HEK293T (cell line): ENCODE measurements at regions not wholly inside any gene's neighbourhood (a gene's known extent, or its start where the extent isn't known, plus 50 kb on each side); places are given as distances from the start of the nearest gene placed in this dataset.

ENCODE experiments used
- ARNT ChIP-seq: fragments of 450-650 bp; IDR thresholded peaks from 2 replicates; pipeline ENCODE4 v1.6.1; 2017; ENCODE audit warnings: mild to moderate bottlenecking
- BHLHE40 ChIP-seq: fragments of 450-650 bp; IDR thresholded peaks from 2 replicates; pipeline ENCODE4 v1.6.1; 2016; ENCODE audit warnings: mild to moderate bottlenecking, moderate library complexity, borderline replicate concordance
- CTBP1 ChIP-seq: fragments of 450-650 bp; IDR thresholded peaks from 2 replicates; pipeline ENCODE4 v1.6.1; 2016; ENCODE audit warnings: borderline replicate concordance
- ELF4 ChIP-seq: fragments of 450-650 bp; IDR thresholded peaks from 2 replicates; pipeline ENCODE4 v1.6.1; 2017; ENCODE audit warnings: antibody characterized with exemption
- FOXA1 ChIP-seq: fragments of 450-650 bp; IDR thresholded peaks from 2 replicates; pipeline ENCODE4 v1.6.1; 2016; ENCODE audit warnings: mild to moderate bottlenecking
- FOXK2 ChIP-seq: fragments of 450-650 bp; IDR thresholded peaks from 2 replicates; pipeline ENCODE4 v1.6.1; 2016; ENCODE audit warnings: mild to moderate bottlenecking
- FOXM1 ChIP-seq: fragments of 450-650 bp; IDR thresholded peaks from 2 replicates; pipeline ENCODE4 v1.6.1; 2017; ENCODE audit warnings: mild to moderate bottlenecking, borderline replicate concordance
- HDGF ChIP-seq: fragments of 450-650 bp; IDR thresholded peaks from 2 replicates; pipeline ENCODE4 v1.6.1; 2017; ENCODE audit warnings: antibody characterized with exemption, borderline replicate concordance
- L3MBTL2 ChIP-seq: fragments of 450-650 bp; conservative IDR thresholded peaks from 2 replicates; pipeline ENCODE4 v1.6.1; 2016; ENCODE audit warnings: mild to moderate bottlenecking
- NFRKB ChIP-seq: fragments of 450-650 bp; IDR thresholded peaks from 2 replicates; pipeline ENCODE4 v1.6.1; 2016; ENCODE audit warnings: mild to moderate bottlenecking, moderate library complexity
- SP1 ChIP-seq: fragments of 450-650 bp; IDR thresholded peaks from 2 replicates; pipeline ENCODE4 v1.6.1; 2017
- SUZ12 ChIP-seq: fragments of 450-650 bp; IDR thresholded peaks from 2 replicates; pipeline ENCODE4 v1.6.1; 2016; ENCODE audit warnings: mild to moderate bottlenecking
- TARDBP ChIP-seq: fragments of 450-650 bp; IDR thresholded peaks from 2 replicates; pipeline ENCODE4 v1.6.1; 2016
- ZNF384 ChIP-seq: fragments of 450-650 bp; IDR thresholded peaks from 2 replicates; pipeline ENCODE4 v1.6.1; 2016

DNA sequence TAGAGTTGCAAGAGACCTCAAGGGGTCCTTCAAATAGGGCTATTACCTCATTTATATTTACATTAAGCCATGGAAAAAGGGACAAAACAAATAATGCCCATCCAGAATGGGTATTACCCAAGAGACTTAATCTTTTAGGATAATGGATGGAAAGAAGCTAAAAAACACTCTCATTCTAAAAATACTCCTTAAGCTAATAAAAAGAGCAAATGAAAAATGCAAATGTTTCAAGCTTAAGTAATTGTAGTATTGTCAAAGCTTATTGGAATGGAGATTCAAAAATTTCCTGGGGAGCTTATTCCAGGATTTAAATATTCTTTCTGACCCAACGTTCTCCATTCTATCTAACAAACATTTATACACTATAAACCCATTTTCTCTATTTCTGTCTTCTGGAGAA lies 107.8 kb upstream of the SPIN4 start:
- TF ChIP-seq SUZ12: no peak
- TF ChIP-seq HDGF: no peak
- TF ChIP-seq SP1: no peak
- no peak for TF ChIP-seq ZNF384
- no peak for TF ChIP-seq ARNT
- no peak for TF ChIP-seq ELF4
- no peak for TF ChIP-seq NFRKB
- no peak for TF ChIP-seq TARDBP
- no peak for TF ChIP-seq BHLHE40
- TF ChIP-seq L3MBTL2: no peak
- TF ChIP-seq FOXM1: no peak
- no peak for TF ChIP-seq FOXA1
- no peak for TF ChIP-seq FOXK2
- no peak for TF ChIP-seq CTBP1
